Peyer's patch (tissue), 4 donors: ENCODE measurements at regions not wholly inside any gene's neighbourhood (a gene's known extent, or its start where the extent isn't known, plus 50 kb on each side); places are given as distances from the start of the nearest gene placed in this dataset.

ENCODE experiments used
- POLR2A ChIP-seq, 2 donors: fragments of 450-650 bp; IDR thresholded peaks; one replicate each; pipeline ENCODE4 v1.5.1; 2017; ENCODE audit warnings: antibody characterized with exemption in 2 of 2, mild to moderate bottlenecking in 2 of 2, moderate library complexity in 2 of 2
- TF ChIP-seq, protein P1 (sequence below), 6 experiments: fragments of 450-650 bp in 4 of 6; fragments of 200-600 bp in 2 of 6; sonication (generic) in 1 of 6; IDR thresholded peaks; one replicate each; pipeline ENCODE4 v1.5.1; 2017 to 2019; ENCODE audit warnings: antibody characterized with exemption in 6 of 6, mild to moderate bottlenecking in 3 of 6, moderate library complexity in 1 of 6

DNA sequence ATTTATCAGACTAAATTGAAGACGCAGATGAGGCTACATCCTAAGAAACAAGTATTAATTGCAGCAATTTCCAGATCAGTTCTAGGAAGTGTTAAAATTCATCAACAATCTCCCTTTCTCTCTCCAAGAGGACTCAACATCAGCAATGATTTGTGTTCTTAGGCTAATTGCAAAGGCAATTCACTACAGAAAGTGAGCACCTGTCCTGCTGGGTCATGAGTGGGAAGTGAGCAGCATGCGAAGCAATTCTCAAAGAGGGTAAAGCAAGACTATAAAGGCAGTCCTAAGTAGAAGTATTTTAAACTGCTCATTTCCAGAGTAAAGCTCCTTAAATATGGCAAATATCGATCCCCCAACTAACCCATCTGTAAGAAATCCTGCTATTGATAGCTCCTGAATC is 1191.0 kb upstream of the ALCAM start:
- TF ChIP-seq, protein P1, sequence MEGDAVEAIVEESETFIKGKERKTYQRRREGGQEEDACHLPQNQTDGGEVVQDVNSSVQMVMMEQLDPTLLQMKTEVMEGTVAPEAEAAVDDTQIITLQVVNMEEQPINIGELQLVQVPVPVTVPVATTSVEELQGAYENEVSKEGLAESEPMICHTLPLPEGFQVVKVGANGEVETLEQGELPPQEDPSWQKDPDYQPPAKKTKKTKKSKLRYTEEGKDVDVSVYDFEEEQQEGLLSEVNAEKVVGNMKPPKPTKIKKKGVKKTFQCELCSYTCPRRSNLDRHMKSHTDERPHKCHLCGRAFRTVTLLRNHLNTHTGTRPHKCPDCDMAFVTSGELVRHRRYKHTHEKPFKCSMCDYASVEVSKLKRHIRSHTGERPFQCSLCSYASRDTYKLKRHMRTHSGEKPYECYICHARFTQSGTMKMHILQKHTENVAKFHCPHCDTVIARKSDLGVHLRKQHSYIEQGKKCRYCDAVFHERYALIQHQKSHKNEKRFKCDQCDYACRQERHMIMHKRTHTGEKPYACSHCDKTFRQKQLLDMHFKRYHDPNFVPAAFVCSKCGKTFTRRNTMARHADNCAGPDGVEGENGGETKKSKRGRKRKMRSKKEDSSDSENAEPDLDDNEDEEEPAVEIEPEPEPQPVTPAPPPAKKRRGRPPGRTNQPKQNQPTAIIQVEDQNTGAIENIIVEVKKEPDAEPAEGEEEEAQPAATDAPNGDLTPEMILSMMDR (IDR thresholded peaks at IDR 0.05) = no peak
- no peak for TF ChIP-seq POLR2A (IDR thresholded peaks at IDR 0.05)
